ENCODE measurements at regions not wholly inside any gene's neighbourhood (a gene's known extent, or its start where the extent isn't known, plus 50 kb on each side); places are given as distances from the start of the nearest gene placed in this dataset.

- no peak for DNase-seq
These were observed 56.0 kb upstream of the FAM20A start for GRCh38 chr17:68657166-68657565.

GRCh38 chr17:68656666-68657065 is 55.5 kb upstream of the FAM20A start:
- DNase-seq, result no peak

Measured in NCI-H1092 (cell line).